Left lung (tissue), 4 donors: ENCODE measurements at regions not wholly inside any gene's neighbourhood (a gene's known extent, or its start where the extent isn't known, plus 50 kb on each side); places are given as distances from the start of the nearest gene placed in this dataset.

Experiments
- ATAC-seq: fragments of 200-7000 bp; cut with Tn5 transposase; one replicate; pipeline ENCODE4 v1.9.1; 2020; ENCODE audit warnings: moderate library complexity
- DNase-seq, 4 donors: peaks; one replicate each; pipeline ENCODE4 v3.0.0-alpha.2; 2013 to 2020
- H3K27ac ChIP-seq, 2 donors: fragments of 200-600 bp; sonication (generic) in 1 of 2; one replicate each; pipeline versions ENCODE4 v1.5.0 to v1.8.0; 2020 to 2021
- H3K27me3 ChIP-seq, 2 donors: fragments of 200-600 bp; sonication (generic) in 1 of 2; one replicate each; pipeline versions ENCODE4 v1.5.0 to v1.8.0; 2020 to 2021
- H3K36me3 ChIP-seq, 2 donors: fragments of 200-600 bp; sonication (generic) in 1 of 2; one replicate each; pipeline versions ENCODE4 v1.5.0 to v1.8.0; 2020 to 2021
- H3K4me1 ChIP-seq, 2 donors: fragments of 200-600 bp; one replicate each; pipeline ENCODE4 v1.8.0; 2021
- H3K4me3 ChIP-seq, 2 donors: fragments of 200-600 bp; sonication (generic) in 1 of 2; one replicate each; pipeline versions ENCODE4 v1.5.0 to v1.8.0; 2020 to 2021; ENCODE audit warnings: mild to moderate bottlenecking in 1 of 2
- H3K9me3 ChIP-seq, 2 donors: fragments of 200-600 bp; sonication (generic) in 1 of 2; one replicate each; pipeline versions ENCODE4 v1.5.0 to v1.8.0; 2020 to 2021
- intact Hi-C, 2 donors: fragments of 100-400 bp; cut with DNase I; formaldehyde crosslinking; loops; one replicate each; pipeline versions ENCODE4 v1.11.2 to v1.14.2; 2022
- TF ChIP-seq, protein P1 (sequence below), 2 donors: fragments of 200-600 bp; sonication (generic) in 1 of 2; IDR thresholded peaks; one replicate each; pipeline versions ENCODE4 v1.5.0 to v1.8.0; 2021; ENCODE audit warnings: antibody characterized with exemption in 2 of 2
- donor health status: DM: no; HTN: yes; CAD: no.
- donor health status: DM: no; HTN: no; CAD: no.

DNA sequence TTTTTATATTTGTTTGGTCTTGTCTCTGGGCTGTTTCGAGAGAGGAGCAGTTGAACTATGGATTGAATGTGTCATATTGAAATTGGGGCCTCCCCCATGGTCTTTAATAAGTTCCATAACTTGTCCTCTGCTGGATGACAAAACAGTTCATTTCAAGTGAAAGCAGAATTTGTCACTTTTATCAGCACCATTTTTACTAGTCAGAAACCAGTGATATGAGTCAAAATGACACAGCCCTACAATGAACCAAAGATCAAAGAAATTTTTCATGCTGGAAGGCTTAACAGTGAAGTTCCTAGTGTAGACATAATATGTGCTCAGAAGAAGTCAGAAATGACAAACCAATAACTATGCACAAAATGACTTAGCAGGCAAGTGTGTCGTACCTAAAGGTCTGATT is 133.6 kb upstream of the VWC2 start:
- intact Hi-C loops: no loop called here

DNA sequence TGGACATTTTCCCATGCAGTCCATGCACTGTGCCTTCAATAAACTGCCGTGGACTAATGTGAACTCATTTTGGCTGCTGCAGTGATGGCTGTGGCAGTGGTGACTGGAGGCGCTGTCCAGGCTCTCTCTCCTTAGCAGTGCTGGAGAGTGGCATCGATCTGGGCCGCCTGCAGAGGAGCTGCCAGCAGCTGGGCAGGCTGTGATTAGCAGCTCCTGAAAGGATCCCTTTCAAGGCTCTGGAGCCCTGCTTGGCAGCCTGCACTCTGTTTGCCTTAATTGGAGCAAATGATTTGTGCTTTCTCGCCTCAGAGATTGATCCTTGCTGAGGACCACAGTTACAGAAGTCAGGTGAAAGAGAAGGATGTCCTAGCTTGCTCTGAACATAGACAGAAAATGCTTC is 130.1 kb upstream of the VWC2 start:
- Histone ChIP-seq H3K4me1 (no peaks in the 10 kb centered on the region), H3K9me3 (no peaks in the 10 kb centered on the region), H3K4me3 (no peak overlapping the region), H3K36me3 (no peaks in the 10 kb centered on the region), H3K27ac (no peak overlapping the region), H3K27me3 (no peaks in the 10 kb centered on the region)
- ATAC-seq (no peak), DNase-seq (no peak)
- TF ChIP-seq, protein P1, sequence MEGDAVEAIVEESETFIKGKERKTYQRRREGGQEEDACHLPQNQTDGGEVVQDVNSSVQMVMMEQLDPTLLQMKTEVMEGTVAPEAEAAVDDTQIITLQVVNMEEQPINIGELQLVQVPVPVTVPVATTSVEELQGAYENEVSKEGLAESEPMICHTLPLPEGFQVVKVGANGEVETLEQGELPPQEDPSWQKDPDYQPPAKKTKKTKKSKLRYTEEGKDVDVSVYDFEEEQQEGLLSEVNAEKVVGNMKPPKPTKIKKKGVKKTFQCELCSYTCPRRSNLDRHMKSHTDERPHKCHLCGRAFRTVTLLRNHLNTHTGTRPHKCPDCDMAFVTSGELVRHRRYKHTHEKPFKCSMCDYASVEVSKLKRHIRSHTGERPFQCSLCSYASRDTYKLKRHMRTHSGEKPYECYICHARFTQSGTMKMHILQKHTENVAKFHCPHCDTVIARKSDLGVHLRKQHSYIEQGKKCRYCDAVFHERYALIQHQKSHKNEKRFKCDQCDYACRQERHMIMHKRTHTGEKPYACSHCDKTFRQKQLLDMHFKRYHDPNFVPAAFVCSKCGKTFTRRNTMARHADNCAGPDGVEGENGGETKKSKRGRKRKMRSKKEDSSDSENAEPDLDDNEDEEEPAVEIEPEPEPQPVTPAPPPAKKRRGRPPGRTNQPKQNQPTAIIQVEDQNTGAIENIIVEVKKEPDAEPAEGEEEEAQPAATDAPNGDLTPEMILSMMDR (IDR thresholded peaks at IDR 0.05): no peak
- intact Hi-C loops: no loop called here

More for the DNA sequence above, 133.6 kb upstream of the VWC2 start:
- H3K9me3 ChIP-seq: no peaks in the 10 kb centered on the region
- H3K27me3 ChIP-seq: no peaks in the 10 kb centered on the region
- no peak overlapping the region for H3K4me3 ChIP-seq
- TF ChIP-seq, protein P1 (IDR thresholded peaks at IDR 0.05): no peak
- H3K36me3 ChIP-seq: no peaks in the 10 kb centered on the region
- H3K27ac ChIP-seq: no peak overlapping the region
- ATAC-seq (no peak), DNase-seq (no peak)
- H3K4me1 ChIP-seq: no peaks in the 10 kb centered on the region

DNA sequence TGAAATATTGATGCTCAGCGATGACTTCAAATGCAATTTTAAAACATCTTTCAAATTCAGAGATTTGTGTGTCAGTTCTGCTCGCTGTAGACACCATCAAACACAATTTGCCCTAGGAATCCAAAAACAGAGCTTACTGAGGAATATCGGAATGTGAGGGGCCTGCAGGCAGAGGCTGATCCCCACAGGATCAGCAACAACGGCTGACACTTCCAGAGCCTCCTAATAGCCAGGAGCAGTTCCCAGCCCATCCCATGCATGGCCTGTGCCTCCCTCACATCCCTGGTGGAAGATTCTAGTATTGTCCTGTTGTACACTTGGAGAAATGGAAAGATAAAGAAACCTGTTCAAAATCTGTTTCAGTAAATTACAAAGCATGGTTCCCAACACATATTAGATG is 129.7 kb upstream of the VWC2 start:
- Histone ChIP-seq H3K27me3 (no peaks in the 10 kb centered on the region), H3K4me1 (no peaks in the 10 kb centered on the region), H3K36me3 (no peaks in the 10 kb centered on the region), H3K9me3 (no peaks in the 10 kb centered on the region), H3K27ac (no peak overlapping the region), H3K4me3 (no peak overlapping the region)
- no peak for DNase-seq
- intact Hi-C loops: no loop called here
- ATAC-seq: no peak
- TF ChIP-seq, protein P1 (IDR thresholded peaks at IDR 0.05): no peak

DNA sequence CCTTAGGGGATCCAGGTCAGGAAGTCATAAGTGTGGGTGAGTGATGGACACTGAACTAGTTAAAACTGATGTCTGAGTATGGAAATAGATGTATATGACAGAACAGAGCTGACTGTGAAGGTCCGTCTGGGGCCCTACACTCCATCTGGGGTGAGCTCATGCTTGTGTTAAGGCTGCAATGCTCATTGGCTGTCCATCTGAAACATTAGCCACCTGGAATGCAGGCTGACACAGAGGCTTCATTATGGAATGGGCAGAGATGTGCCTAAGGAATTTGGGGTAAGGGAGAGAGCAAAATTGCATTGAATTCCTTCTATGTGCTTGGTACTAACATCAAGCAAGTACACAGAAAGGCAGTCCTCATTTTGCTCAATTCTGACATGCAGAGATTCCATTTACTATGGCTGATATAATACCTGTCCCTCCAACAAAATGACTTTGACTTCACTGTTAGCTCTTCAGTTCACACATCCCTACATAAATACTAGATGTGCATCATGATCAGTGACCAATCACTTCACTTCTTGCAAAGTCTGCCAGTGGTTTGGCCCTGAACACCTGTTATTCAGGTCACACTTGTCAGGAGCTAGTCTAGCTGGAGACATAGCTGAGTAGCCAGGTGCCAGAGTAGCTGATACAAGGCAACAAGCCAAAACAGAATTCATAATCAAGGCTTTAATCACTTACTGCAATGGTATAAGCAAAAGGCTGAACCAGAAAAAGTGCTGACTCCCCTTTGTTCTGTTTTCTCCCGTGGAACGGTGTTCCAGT is 128.9 kb upstream of the VWC2 start:
- Histone ChIP-seq H3K9me3 (no peaks in the 10 kb centered on the region), H3K4me1 (no peaks in the 10 kb centered on the region), H3K27me3 (no peaks in the 10 kb centered on the region), H3K27ac (no peak overlapping the region), H3K4me3 (no peak overlapping the region), H3K36me3 (no peaks in the 10 kb centered on the region)
- intact Hi-C loops: no loop called here
- no peak for DNase-seq
- TF ChIP-seq, protein P1 (IDR thresholded peaks at IDR 0.05): no peak
- no peak for ATAC-seq

DNA sequence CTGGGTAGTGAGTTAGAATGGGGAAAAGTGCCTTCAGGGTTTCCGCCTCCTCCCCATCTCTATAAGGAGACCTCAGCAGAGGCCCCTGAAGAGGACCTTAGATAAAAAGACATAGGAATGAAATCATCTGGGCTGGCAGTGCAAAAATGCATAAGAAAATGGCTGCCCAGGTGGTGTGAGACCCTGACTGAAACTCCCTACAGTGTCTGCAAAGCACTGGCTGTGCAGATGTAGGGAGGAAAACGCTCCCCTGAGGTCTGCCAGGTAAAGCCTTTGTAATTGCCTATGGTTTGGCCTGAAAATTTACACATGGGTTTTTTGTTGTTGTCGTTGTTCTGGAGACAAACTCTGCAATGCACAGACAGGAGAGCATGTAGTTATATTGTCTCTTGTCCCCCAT is 128.1 kb upstream of the VWC2 start:
- H3K9me3 ChIP-seq: no peaks in the 10 kb centered on the region
- no peaks in the 10 kb centered on the region for H3K36me3 ChIP-seq
- no peak for DNase-seq
- TF ChIP-seq, protein P1 (IDR thresholded peaks at IDR 0.05): no peak
- no peak for ATAC-seq
- intact Hi-C loops: no loop called here
- H3K27ac ChIP-seq: no peak overlapping the region
- H3K4me3 ChIP-seq: no peak overlapping the region
- no peaks in the 10 kb centered on the region for H3K27me3 ChIP-seq
- H3K4me1 ChIP-seq: no peaks in the 10 kb centered on the region
